OCI-LY1 (cell line): ENCODE measurements at regions not wholly inside any gene's neighbourhood (a gene's known extent, or its start where the extent isn't known, plus 50 kb on each side); places are given as distances from the start of the nearest gene placed in this dataset.

Source experiments
- H2AFZ ChIP-seq: fragments of 200-600 bp; sonication (generic), shearing (Covaris generic); 2 replicates; pipeline ENCODE4 v1.6.0; 2014; ENCODE audit warnings: antibody characterized with exemption, mild to moderate bottlenecking, low read length
- H3F3A ChIP-seq: fragments of 200-600 bp; sonication (generic), shearing (Covaris generic); 2 replicates; pipeline ENCODE4 v1.6.0; 2014; ENCODE audit warnings: mild to moderate bottlenecking, antibody characterized with exemption, low read length, moderate library complexity; ENCODE audit not compliant: insufficient read depth
- H3K27ac ChIP-seq: fragments of 200-600 bp; sonication (generic); 2 replicates; pipeline ENCODE4 v1.5.1; 2014; ENCODE audit warnings: low read length, mixed run types, mild to moderate bottlenecking, low read depth; ENCODE audit not compliant: poor library complexity, severe bottlenecking
- H3K27me3 ChIP-seq: fragments of 200-600 bp; sonication (generic); 2 replicates; pipeline ENCODE4 v1.6.0; 2014; ENCODE audit warnings: antibody characterized with exemption, mild to moderate bottlenecking, low read length, moderate library complexity; ENCODE audit not compliant: insufficient read depth
- H3K36me3 ChIP-seq: fragments of 200-600 bp; sonication (generic); 2 replicates; pipeline ENCODE4 v1.6.1; 2014; ENCODE audit warnings: mild to moderate bottlenecking, antibody characterized with exemption, low read length, moderate library complexity, mixed read lengths; ENCODE audit not compliant: insufficient read depth
- H3K4me1 ChIP-seq: fragments of 200-600 bp; sonication (generic); 2 replicates; pipeline ENCODE4 v1.5.1; 2014; ENCODE audit warnings: mild to moderate bottlenecking, low read length, moderate library complexity; ENCODE audit not compliant: insufficient read depth, severe bottlenecking
- H3K4me2 ChIP-seq: fragments of 200-600 bp; sonication (generic), shearing (Covaris generic); 2 replicates; pipeline ENCODE4 v1.6.1; 2014; ENCODE audit warnings: low read length
- H3K4me3 ChIP-seq: fragments of 200-600 bp; sonication (generic); 2 replicates; pipeline ENCODE4 v1.5.1; 2014; ENCODE audit warnings: low read length, low read depth, mild to moderate bottlenecking, mixed read lengths; ENCODE audit not compliant: poor library complexity, severe bottlenecking
- H3K79me2 ChIP-seq: fragments of 200-600 bp; shearing (Covaris generic); 2 replicates; pipeline ENCODE4 v1.6.1; 2016; ENCODE audit warnings: mixed run types, low read length, mixed read lengths; ENCODE audit not compliant: insufficient read depth
- H3K9ac ChIP-seq: fragments of 200-600 bp; sonication (generic), shearing (Covaris generic); 2 replicates; pipeline ENCODE4 v1.6.1; 2014; ENCODE audit warnings: mild to moderate bottlenecking, low read length, mixed read lengths
- H3K9me2 ChIP-seq: fragments of 200-600 bp; sonication (generic), shearing (Covaris generic); 2 replicates; pipeline ENCODE4 v1.6.1; 2014; ENCODE audit warnings: low read depth, mild to moderate bottlenecking, low read length, mixed read lengths
- H3K9me3 ChIP-seq: fragments of 200-600 bp; shearing (Covaris generic); 2 replicates; pipeline ENCODE4 v1.6.1; 2014; ENCODE audit warnings: low read length, mixed read lengths
- H4K20me1 ChIP-seq: fragments of 200-600 bp; sonication (generic), shearing (Covaris generic); 2 replicates; pipeline ENCODE4 v1.6.0; 2016; ENCODE audit warnings: mild to moderate bottlenecking, low read length; ENCODE audit not compliant: insufficient read depth
- CTCF ChIP-seq: fragments of 200-600 bp; sonication (generic), shearing (Covaris generic); IDR thresholded peaks from 2 replicates; pipeline ENCODE4 v1.5.1; 2017; ENCODE audit warnings: mild to moderate bottlenecking, antibody characterized with exemption, low read length, moderate library complexity, mixed read lengths
- EZH2 ChIP-seq: fragments of 200-600 bp; sonication (generic), shearing (Covaris generic); IDR thresholded peaks from 2 replicates; pipeline ENCODE4 v1.8.0; 2017; ENCODE audit warnings: borderline replicate concordance, mixed run types, mild to moderate bottlenecking, antibody characterized with exemption, low read length, moderate library complexity, mixed read lengths

- no peak overlapping the region for H3K27ac ChIP-seq
These were observed 350.8 kb upstream of the PFKP start for GRCh38 chr10:2716596-2716995.

GRCh38 chr10:2714597-2714996 is 352.8 kb upstream of the PFKP start:
- TF ChIP-seq EZH2, result no peak
- no peak for TF ChIP-seq CTCF
- Histone ChIP-seq H3K36me3 (no peaks in the 10 kb centered on the region), H2AFZ (no peak overlapping the region), H3K9me3 (no peaks in the 10 kb centered on the region), H3K4me1 (no peaks in the 10 kb centered on the region), H3K9me2 (no peaks in the 10 kb centered on the region), H3F3A (no peaks in the 10 kb centered on the region), H3K4me2 (no peak overlapping the region), H3K79me2 (no peaks in the 10 kb centered on the region), H4K20me1 (no peaks in the 10 kb centered on the region), H3K4me3 (no peak overlapping the region), H3K27me3 (no peaks in the 10 kb centered on the region), H3K27ac (no peak overlapping the region), H3K9ac (no peak overlapping the region)

More at GRCh38 chr10:2716596-2716995, 350.8 kb upstream of the PFKP start:
- Histone ChIP-seq H2AFZ (no peak overlapping the region), H3K9ac (no peak overlapping the region), H3K36me3 (no peaks in the 10 kb centered on the region), H3K79me2 (no peaks in the 10 kb centered on the region), H3K4me3 (no peak overlapping the region), H3K4me2 (no peak overlapping the region), H4K20me1 (no peaks in the 10 kb centered on the region), H3F3A (no peaks in the 10 kb centered on the region), H3K4me1 (no peaks in the 10 kb centered on the region), H3K9me2 (no peaks in the 10 kb centered on the region), H3K27me3 (no peaks in the 10 kb centered on the region), H3K9me3 (no peaks in the 10 kb centered on the region)
- TF ChIP-seq CTCF, result no peak
- no peak for TF ChIP-seq EZH2

- H3K79me2 ChIP-seq, result no peaks in the 10 kb centered on the region
- no peaks in the 10 kb centered on the region for H3K27me3 ChIP-seq
- H3K9me2 ChIP-seq, result no peaks in the 10 kb centered on the region
- no peaks in the 10 kb centered on the region for H3K36me3 ChIP-seq
- H2AFZ ChIP-seq, result no peak overlapping the region
- H3K9me3 ChIP-seq, result no peaks in the 10 kb centered on the region
- H4K20me1 ChIP-seq, result no peaks in the 10 kb centered on the region
- H3K4me1 ChIP-seq, result no peaks in the 10 kb centered on the region
- no peak overlapping the region for H3K9ac ChIP-seq
- no peak overlapping the region for H3K4me3 ChIP-seq
- H3K27ac ChIP-seq, result no peak overlapping the region
- TF ChIP-seq CTCF, result no peak
- TF ChIP-seq EZH2, result no peak
- no peak overlapping the region for H3K4me2 ChIP-seq
- no peaks in the 10 kb centered on the region for H3F3A ChIP-seq
These were observed 363.4 kb upstream of the PFKP start for GRCh38 chr10:2703953-2704352.
